Activated CD4-positive, alpha-beta T cell treated with anti-CD3 and anti-CD28 coated beads, Interleukin-2, Interleukin-6, amounts not matched to agents 100 ng/mL and 50 ng/mL, durations not matched to agents 16 hours and 8 hours (primary cell): ENCODE measurements at regions not wholly inside any gene's neighbourhood (a gene's known extent, or its start where the extent isn't known, plus 50 kb on each side); places are given as distances from the start of the nearest gene placed in this dataset.
"Not testable (repeated sequence)": the region's sequence is repeated elsewhere in the genome, so short reads cannot be mapped to it uniquely, and the experiment has no call there.

Experiments
- DNase-seq: peaks from one replicate; pipeline ENCODE4 v3.0.0-alpha.2; 2020

DNA sequence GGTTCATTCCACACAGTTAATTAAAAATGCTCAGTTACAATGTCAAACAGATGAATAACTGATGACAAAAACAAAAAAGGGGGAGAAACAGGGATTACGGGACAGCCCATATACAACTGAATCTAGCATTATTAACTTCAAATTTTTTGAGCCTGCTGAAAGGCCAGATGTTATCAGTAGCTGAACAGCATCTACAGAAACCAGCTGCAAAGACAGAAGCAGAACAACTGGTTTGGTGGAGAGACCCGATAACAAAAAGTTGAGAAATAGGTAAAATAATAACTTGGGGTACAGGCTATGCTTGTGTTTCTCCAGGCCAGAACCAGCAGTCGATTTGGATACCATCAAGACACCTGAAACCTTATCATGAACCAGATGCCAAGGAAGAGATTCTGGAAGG is 109.8 kb downstream of the SEPTIN7 start:
- not testable (repeated sequence) for DNase-seq

GRCh38 chr7:35913350-35913749 is 112.5 kb downstream of the SEPTIN7 start:
- not testable (repeated sequence) for DNase-seq

GRCh38 chr7:35914214-35914613 is 113.4 kb downstream of the SEPTIN7 start:
- not testable (repeated sequence) for DNase-seq

GRCh38 chr7:35915247-35915955 is 114.5 kb downstream of the SEPTIN7 start:
- not testable (repeated sequence) for DNase-seq

DNA sequence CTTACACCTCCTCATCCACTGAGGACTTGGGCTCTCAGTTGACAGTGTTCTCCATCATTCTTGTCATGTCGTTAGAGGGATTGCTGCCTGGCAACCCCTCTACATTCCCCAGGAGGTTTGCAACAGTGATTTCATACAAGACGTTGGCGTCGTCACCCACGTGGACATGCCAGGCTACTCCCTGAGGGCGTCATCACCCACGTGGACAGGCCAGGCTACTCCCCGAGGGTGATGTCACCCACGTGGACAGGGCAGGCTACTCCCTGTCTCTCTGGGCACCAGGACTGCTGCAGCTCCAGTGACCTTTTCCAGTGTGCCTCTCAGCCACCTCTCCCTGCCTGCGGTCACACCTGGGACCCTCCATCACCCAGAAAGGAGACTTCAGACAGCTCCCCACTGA is 117.4 kb downstream of the SEPTIN7 start:
- DNase-seq: not testable (repeated sequence)

- not testable (repeated sequence) for DNase-seq
Observed at GRCh38 chr7:35919607-35920006, 118.8 kb downstream of the SEPTIN7 start.

DNA sequence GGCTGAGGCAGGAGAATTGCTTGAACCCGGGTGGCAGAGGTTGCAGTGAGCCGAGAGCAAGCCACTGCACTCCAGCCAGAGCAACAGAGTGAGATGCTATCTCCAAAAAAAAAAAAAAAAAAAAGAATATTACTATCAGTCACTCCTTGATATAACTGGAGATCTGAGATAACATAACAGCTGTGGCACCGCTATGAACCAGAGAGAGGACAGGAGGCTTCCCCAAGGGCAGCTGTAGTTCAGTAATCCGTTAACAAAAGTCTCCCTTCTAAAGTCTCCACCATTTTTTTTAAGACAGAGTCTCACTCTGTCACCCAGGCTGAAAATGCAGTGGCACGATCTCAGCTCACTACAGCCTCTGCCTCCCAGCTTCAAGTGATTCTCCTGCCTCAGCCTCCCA is 120.5 kb downstream of the SEPTIN7 start:
- not testable (repeated sequence) for DNase-seq

GRCh38 chr7:35924668-35925067 is 123.8 kb downstream of the SEPTIN7 start:
- not testable (repeated sequence) for DNase-seq

DNA sequence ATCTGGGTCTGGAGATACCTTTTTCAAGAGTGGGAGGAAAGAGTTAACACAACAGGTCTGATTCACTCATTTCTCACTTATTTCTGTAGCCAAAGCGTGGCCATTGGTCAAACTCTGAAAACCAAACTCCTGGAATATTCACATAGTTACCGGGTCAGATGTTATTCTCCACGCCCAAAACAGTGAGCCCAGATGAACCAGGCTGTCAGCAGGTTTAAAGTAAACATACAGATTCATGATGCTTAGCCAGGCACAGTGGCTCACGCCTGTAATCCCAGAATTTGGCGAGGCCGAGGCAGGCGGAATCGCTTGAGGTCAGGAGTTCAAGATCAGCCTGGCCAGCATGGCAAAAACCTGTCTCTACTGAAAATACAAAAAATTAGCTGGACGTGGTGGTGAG is 126.1 kb downstream of the SEPTIN7 start:
- DNase-seq: not testable (repeated sequence)

DNA sequence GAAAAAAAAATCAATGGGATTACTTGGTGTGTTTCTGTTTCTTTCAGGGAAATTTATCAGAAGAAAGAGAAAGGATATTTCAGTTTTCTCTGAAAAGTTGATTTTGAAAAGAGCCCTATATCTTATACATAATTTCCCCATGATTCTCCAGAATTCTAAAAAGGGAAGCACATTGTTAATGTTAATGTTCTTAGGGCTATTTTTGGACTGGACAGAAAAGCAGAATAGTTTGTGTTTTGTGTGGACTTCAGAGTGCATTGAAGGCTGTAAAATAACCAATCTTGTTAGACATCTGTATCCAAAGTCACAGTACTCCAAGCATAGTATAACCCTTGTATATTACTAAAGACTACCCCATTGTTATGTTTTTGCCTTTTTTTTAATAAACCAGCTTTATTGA is 130.3 kb downstream of the SEPTIN7 start:
- not testable (repeated sequence) for DNase-seq

DNA sequence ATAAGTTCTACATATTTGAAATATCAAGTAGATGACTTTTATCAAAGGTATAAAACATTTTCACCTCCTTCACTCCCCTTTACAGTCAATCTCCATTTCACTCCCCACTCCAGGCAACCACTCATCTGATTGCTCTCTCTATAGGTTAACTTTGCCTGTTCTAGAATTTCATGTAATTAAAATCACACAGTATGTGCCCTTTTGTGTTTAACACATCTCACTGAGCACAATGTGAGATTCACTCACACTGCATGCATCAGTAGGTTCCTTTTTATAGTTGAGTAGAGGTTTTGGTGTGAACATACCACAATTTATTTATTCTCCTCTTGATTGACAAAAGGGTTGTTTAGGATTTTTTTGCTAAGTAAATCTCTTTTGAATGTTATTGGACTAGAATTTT is 130.7 kb downstream of the SEPTIN7 start:
- DNase-seq: not testable (repeated sequence)

DNA sequence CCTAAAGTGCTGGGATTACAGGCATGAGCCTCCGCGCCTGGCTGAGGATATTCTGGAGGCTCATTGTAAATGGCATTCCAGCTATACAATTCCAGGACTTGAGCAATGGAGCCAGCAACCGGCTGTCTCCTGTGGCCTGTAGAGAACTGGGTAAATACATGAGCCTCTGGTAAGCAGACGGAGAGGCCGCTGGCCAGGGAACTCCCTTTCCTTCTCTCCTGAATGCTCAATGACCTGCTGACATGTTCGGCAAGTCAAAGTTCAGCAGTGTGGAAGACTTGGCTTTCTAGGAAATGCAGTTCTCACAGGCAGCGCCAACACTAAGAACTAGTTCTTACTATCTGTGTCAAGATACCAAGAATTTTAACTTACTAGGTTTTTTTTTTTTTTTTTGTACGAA is 139.8 kb downstream of the SEPTIN7 start:
- not testable (repeated sequence) for DNase-seq

DNA sequence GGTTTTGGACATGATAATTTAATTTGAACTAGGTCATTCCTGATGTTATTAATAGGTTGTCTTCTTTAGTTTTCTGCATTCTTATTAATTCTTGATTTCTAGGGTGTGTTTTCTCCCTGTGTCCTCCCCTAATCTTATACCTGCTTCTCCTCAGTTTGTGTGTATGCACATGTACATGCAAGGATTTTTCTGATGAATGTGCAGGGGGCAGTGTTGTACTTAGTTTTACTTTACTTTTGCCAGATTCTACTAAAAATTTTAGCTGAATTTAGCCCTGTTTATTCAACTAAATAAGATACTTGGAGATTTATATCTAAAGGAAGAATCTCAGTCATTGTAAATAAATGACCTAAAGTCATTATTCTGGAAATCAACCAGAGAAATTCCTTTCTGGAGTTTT is 144.8 kb downstream of the SEPTIN7 start:
- not testable (repeated sequence) for DNase-seq

DNA sequence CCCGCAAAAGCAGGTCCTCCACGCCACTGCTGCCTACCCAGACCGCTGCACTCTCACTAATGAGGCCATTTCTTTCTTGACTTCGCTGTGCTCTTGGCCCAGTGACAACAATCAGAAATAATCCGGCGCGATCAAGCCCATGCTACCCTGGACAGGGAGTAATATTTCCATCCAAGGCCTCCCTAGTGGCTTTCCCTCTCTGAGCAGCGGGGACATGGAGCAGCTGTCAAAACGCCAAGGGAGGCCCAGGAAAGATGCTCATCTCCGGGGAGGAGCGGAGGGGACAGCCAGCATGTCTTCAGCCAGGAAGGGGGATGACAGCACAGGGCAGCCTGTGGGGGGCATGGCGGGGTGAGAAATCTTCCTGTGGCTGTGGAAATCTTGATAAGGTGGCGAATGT is 154.9 kb downstream of the SEPTIN7 start:
- not testable (repeated sequence) for DNase-seq

- DNase-seq: not testable (repeated sequence)
Observed at GRCh38 chr7:35956988-35957387, 156.1 kb downstream of the SEPTIN7 start.

DNA sequence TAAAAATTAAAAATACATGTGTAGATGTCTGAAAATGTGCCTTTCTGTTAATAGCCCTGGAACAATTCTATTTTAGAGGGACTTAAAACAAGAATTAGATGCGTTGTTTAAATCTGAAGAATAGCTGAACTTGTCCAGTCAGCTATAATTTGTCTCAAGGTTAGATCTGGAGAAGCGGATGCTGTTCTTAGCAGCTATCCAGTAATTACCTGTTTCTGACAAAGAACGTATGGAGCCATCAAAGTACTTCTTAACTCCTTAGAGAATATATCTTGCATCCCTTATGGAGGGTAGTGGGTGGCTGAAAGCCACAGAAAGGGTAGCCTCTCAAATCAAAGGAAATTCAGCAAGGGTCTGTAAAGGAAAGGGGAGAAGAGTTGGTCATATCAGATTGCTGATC is 160.4 kb downstream of the SEPTIN7 start:
- not testable (repeated sequence) for DNase-seq

GRCh38 chr7:35962607-35963006 is 161.8 kb downstream of the SEPTIN7 start:
- DNase-seq: not testable (repeated sequence)

DNA sequence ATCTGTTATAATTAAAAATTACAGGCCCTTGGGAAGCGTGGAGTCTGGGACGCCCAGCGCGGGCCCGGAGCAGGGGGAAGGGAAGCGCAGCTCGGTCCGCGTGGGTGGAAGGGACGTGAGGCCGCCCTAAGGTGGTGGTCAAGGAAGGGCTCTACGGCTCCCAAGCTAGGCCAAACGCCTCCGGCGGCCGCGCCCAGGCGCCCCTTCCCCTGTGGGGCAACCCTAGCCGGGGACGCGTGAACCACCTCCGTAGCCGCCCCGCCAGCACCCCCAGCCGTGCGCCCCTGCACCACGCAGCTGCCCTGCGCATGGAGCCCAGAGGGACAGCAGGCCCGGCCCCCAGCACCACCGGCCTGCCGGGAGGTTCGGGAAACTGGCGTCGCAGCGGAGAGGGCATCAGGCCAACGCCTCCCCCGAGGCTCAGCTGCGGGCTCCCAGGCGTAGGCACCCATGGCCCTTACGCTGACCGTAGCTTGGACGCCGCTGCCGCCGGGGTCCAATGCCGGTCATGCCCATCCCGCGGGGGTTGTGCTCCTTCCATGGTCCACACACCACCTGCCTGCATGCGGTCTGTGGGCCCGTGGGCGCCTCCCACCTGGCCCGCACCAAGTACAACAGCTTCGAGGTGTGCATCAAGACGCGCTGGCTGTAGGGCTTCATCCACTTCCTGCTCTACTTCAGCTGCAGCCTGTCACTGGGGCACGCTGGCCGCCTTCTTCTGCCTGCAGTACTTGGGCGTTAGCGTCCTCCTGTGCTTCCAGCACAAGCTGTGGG is 166.7 kb downstream of the SEPTIN7 start:
- DNase-seq: no peak

DNA sequence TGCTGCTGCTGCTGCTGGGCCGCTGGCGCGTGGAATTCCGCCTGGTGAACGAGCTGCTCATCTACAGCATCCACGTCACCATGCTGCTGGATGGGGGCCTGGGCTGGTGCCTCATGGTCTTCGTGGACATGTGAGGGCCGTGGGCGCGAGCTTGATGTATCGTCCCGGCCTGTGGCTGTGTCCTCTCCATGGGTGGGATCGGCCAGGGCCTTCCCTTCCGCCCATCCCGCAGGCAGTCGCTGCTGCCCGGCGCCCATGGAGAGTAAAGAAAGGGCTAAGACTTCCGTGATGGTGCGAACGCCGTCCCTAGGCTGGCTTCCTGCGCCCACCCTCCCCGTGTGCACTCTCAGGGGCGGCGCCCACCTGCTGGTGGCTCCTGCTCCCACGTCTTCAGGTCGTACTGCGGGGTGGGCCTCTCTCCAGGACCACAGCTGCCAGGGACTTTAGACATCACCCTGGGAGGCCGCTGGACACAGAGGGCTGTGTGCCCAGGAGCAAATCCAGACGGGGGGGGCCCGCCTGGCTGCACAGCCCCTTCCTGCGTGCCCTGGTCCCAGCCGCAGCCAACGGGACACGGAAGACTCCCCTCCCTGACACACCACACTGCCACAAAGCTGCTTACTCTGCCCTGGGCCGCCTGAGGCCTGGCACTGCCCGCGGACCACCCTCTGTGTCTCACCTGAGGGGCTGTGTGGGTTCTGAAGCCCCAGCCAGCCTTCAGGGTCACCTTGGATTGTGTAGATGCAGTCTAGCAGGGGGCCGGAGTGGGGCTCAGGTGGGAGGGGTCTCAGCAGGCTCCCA is 167.5 kb downstream of the SEPTIN7 start:
- DNase-seq: no peak

DNA sequence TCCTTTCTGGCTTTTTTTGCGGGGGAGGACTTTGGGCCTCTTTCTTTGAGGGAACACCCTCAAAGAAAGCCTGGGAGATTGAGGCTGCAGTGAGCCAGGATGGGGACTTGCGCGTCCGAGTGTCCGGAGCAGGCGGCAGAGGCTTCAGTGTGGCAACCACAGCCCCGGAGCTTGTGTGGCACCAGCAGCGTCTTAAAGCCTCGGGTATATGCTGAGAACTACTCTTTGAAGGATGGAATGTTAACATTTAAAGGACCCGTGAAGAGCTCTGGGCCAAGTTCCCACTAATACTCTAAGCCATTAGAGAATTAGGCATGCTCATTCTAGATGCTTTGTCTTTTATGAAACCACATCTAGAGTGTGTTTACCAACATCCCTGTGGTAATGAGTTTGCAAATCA is 168.2 kb downstream of the SEPTIN7 start:
- DNase-seq: no peak

GRCh38 chr7:35970458-35970857 is 169.6 kb downstream of the SEPTIN7 start:
- no peak for DNase-seq

- peak; percentile 9 for DNase-seq
Observed at GRCh38 chr7:35971133-35971891, 170.5 kb downstream of the SEPTIN7 start.
